Kidney epithelial cell (primary cell): ENCODE measurements at regions not wholly inside any gene's neighbourhood (a gene's known extent, or its start where the extent isn't known, plus 50 kb on each side); places are given as distances from the start of the nearest gene placed in this dataset.

ENCODE experiments used
- DNase-seq: peaks from one replicate; pipeline ENCODE4 v3.0.0-alpha.2; 2010; ENCODE audit warnings: low read depth
- H3K27me3 ChIP-seq: 2 replicates; pipeline ENCODE4 v1.6.0; 2011; ENCODE audit warnings: low read length; ENCODE audit not compliant: control insufficient read depth, insufficient read depth
- H3K36me3 ChIP-seq: 2 replicates; pipeline ENCODE4 v1.5.1; 2011; ENCODE audit warnings: low read length; ENCODE audit not compliant: control insufficient read depth, insufficient read depth
- H3K4me3 ChIP-seq: 2 replicates; pipeline ENCODE4 v1.5.1; 2011; ENCODE audit warnings: low read depth, mild to moderate bottlenecking, control low read depth, low read length
- TF ChIP-seq, protein P1 (sequence below): IDR thresholded peaks from 2 replicates; pipeline ENCODE4 v1.5.1; 2011; ENCODE audit warnings: mild to moderate bottlenecking, moderate library complexity, low read length, control low read depth, inconsistent platforms; ENCODE audit not compliant: insufficient read depth, poor library complexity, severe bottlenecking

GRCh38 chr21:24895885-24896734 is 711.2 kb downstream of the MRPL39 start:
- TF ChIP-seq, protein P1, sequence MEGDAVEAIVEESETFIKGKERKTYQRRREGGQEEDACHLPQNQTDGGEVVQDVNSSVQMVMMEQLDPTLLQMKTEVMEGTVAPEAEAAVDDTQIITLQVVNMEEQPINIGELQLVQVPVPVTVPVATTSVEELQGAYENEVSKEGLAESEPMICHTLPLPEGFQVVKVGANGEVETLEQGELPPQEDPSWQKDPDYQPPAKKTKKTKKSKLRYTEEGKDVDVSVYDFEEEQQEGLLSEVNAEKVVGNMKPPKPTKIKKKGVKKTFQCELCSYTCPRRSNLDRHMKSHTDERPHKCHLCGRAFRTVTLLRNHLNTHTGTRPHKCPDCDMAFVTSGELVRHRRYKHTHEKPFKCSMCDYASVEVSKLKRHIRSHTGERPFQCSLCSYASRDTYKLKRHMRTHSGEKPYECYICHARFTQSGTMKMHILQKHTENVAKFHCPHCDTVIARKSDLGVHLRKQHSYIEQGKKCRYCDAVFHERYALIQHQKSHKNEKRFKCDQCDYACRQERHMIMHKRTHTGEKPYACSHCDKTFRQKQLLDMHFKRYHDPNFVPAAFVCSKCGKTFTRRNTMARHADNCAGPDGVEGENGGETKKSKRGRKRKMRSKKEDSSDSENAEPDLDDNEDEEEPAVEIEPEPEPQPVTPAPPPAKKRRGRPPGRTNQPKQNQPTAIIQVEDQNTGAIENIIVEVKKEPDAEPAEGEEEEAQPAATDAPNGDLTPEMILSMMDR = peak; percentile 20
- Histone ChIP-seq H3K27me3 (no peaks in the 10 kb centered on the region), H3K36me3 (no peaks in the 10 kb centered on the region), H3K4me3 (no peak overlapping the region)
- DNase-seq = no peak

GRCh38 chr21:24894324-24894723 is 713.0 kb downstream of the MRPL39 start:
- no peaks in the 10 kb centered on the region for H3K36me3 ChIP-seq
- H3K4me3 ChIP-seq = no peak overlapping the region
- TF ChIP-seq, protein P1 = no peak
- DNase-seq = no peak
- no peaks in the 10 kb centered on the region for H3K27me3 ChIP-seq

- TF ChIP-seq, protein P1 = no peak
- DNase-seq = no peak
- no peak overlapping the region for H3K4me3 ChIP-seq
- no peaks in the 10 kb centered on the region for H3K27me3 ChIP-seq
- no peaks in the 10 kb centered on the region for H3K36me3 ChIP-seq
These were observed 717.3 kb downstream of the MRPL39 start for GRCh38 chr21:24890021-24890420.

DNA sequence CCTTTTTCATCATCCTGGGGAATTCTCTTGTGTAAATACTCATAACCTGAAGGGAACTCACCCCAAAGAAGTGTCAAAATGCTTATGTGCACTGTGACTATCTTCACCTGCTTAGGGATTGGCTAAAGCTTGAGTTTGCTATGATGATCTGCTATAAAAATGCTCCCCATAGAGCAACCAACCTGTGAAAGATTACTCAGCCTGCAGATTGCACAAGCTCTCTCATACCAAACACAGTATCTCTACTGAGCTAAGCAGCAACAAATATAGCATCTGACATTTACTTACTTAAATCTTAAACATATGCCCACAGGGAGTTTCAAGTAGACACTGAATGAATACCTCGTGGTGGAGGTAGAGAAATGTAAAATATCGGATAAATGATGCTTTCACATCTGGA is 725.8 kb downstream of the MRPL39 start:
- DNase-seq = no peak
- TF ChIP-seq, protein P1 = no peak
- no peak overlapping the region for H3K4me3 ChIP-seq
- H3K27me3 ChIP-seq = no peaks in the 10 kb centered on the region
- H3K36me3 ChIP-seq = no peaks in the 10 kb centered on the region

DNA sequence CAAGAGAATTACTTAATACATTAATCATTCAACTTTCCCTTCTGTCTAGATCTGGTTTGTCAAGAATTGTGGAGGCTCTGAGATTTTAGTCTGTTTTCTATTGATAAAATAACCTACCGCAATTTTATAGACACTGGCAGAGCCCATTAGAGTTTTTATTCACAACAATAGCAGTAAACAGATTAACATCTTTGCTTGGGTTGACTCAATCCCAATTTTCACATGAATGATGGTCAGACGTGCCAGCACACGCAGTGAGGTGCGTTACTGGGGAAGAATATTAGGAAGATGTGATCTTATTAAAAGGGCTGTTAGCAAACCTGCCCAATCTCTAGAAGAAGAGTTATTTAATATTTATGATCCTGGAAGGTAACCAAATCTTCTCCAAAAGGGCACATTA is 736.6 kb downstream of the MRPL39 start:
- Histone ChIP-seq H3K4me3 (no peak overlapping the region), H3K27me3 (no peaks in the 10 kb centered on the region), H3K36me3 (no peaks in the 10 kb centered on the region)
- TF ChIP-seq, protein P1 = no peak
- no peak for DNase-seq

- no peaks in the 10 kb centered on the region for H3K36me3 ChIP-seq
- TF ChIP-seq, protein P1 = no peak
- DNase-seq = no peak
- H3K27me3 ChIP-seq = no peaks in the 10 kb centered on the region
- H3K4me3 ChIP-seq = no peak overlapping the region
These were observed 737.4 kb downstream of the MRPL39 start for GRCh38 chr21:24869862-24870261.
